ENCODE measurements at regions not wholly inside any gene's neighbourhood (a gene's known extent, or its start where the extent isn't known, plus 50 kb on each side); places are given as distances from the start of the nearest gene placed in this dataset.

GRCh38 chr4:4614925-4615678, 73.3 kb upstream of the STX18 start:
- TF ChIP-seq CTCF (IDR thresholded peaks at IDR 0.05): no peak
- no peak for DNase-seq (ENCODE audit: low spot score in 2 of 2)
- Histone ChIP-seq H3K9me3 (no peaks in the 10 kb centered on the region), H3K27ac (no peak overlapping the region), H3K4me1 (no peaks in the 10 kb centered on the region), H3K27me3 (no peaks in the 10 kb centered on the region), H3K4me3 (no peak overlapping the region), H3K36me3 (no peaks in the 10 kb centered on the region)
- intact Hi-C loops (cut with DNase I): no loop called here

- no peak overlapping the region for H3K4me3 ChIP-seq
- no peak overlapping the region for H3K27ac ChIP-seq
- intact Hi-C loops (cut with DNase I): no loop called here
- H3K27me3 ChIP-seq: no peaks in the 10 kb centered on the region
- no peaks in the 10 kb centered on the region for H3K4me1 ChIP-seq
- TF ChIP-seq CTCF (IDR thresholded peaks at IDR 0.05): no peak
- no peaks in the 10 kb centered on the region for H3K9me3 ChIP-seq
- H3K36me3 ChIP-seq: no peaks in the 10 kb centered on the region
- DNase-seq (ENCODE audit: low spot score in 2 of 2): no peak
Measured at GRCh38 chr4:4613641-4614286, 71.9 kb upstream of the STX18 start.

- no peak for TF ChIP-seq CTCF (IDR thresholded peaks at IDR 0.05)
- intact Hi-C loops (cut with DNase I): no loop called here
Measured at GRCh38 chr4:4613126-4613465, 71.2 kb upstream of the STX18 start.

GRCh38 chr4:4610672-4611071, 68.8 kb upstream of the STX18 start:
- Histone ChIP-seq H3K36me3 (no peaks in the 10 kb centered on the region), H3K27ac (no peak overlapping the region), H3K4me3 (no peak overlapping the region), H3K4me1 (no peaks in the 10 kb centered on the region), H3K9me3 (no peaks in the 10 kb centered on the region), H3K27me3 (no peaks in the 10 kb centered on the region)
- DNase-seq (ENCODE audit: low spot score in 2 of 2): no peak
- no peak for TF ChIP-seq CTCF (IDR thresholded peaks at IDR 0.05)
- intact Hi-C loops (cut with DNase I): no loop called here

More at GRCh38 chr4:4613126-4613465, 71.2 kb upstream of the STX18 start:
- Histone ChIP-seq H3K27ac (no peak overlapping the region), H3K4me3 (no peak overlapping the region), H3K36me3 (no peaks in the 10 kb centered on the region), H3K27me3 (no peaks in the 10 kb centered on the region), H3K4me1 (no peaks in the 10 kb centered on the region), H3K9me3 (no peaks in the 10 kb centered on the region)
- DNase-seq (ENCODE audit: low spot score in 2 of 2): no peak

GRCh38 chr4:4609622-4610334, 67.9 kb upstream of the STX18 start:
- Histone ChIP-seq H3K4me1 (no peaks in the 10 kb centered on the region), H3K4me3 (no peak overlapping the region), H3K27ac (no peak overlapping the region), H3K9me3 (no peaks in the 10 kb centered on the region), H3K27me3 (no peaks in the 10 kb centered on the region), H3K36me3 (no peaks in the 10 kb centered on the region)
- DNase-seq (ENCODE audit: low spot score in 2 of 2): no peak
- intact Hi-C loops (cut with DNase I): no loop called here
- TF ChIP-seq CTCF (IDR thresholded peaks at IDR 0.05): no peak
